ENCODE measurements at regions not wholly inside any gene's neighbourhood (a gene's known extent, or its start where the extent isn't known, plus 50 kb on each side); places are given as distances from the start of the nearest gene placed in this dataset.

DNA sequence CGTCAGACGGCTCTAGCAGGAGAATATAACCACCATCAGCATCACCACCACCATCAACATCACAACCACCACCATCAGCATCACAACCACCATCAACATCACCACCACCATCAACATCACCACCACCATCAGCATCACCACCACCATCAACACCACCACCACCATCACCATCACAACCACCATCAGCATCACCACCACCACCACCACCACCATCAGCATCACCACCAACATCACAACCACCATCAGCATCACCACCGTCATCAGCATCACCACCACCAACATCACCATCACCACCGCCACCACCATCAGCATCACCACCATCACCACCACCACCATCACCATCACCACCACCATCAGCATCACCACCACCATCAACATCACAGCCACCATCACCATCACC is 210.7 kb downstream of the C9orf50 start:
- H3K9me3 ChIP-seq (replicated peaks; ENCODE audit: insufficient read depth, low read length), result no peaks in the 10 kb centered on the region
- peaks cover 43% of the 10 kb centered on the region for H3K4me1 ChIP-seq (ENCODE audit: low read length)
- H2AFZ ChIP-seq (ENCODE audit: low read length), result no peak overlapping the region
- no peaks in the 10 kb centered on the region for H3K36me3 ChIP-seq (replicated peaks; ENCODE audit: insufficient read depth, low read length)
- no peak for DNase-seq
- no peak overlapping the region for H3K4me3 ChIP-seq (ENCODE audit: low read length)
- H3K9ac ChIP-seq (ENCODE audit: low read length), result no peak overlapping the region
- no peaks in the 10 kb centered on the region for H3K79me2 ChIP-seq (ENCODE audit: low read length)
- peaks cover 5% of the 10 kb centered on the region; the same call in 1 of the 2 replicates for H3F3A ChIP-seq (ENCODE audit: insufficient read depth, low read length)
- no peaks in the 10 kb centered on the region for H3K9me2 ChIP-seq (replicated peaks; ENCODE audit: insufficient read depth, low read length)
- no peak for TF ChIP-seq EZH2phosphoT487 (IDR thresholded peaks at IDR 0.05; ENCODE audit: low read length)
- H4K20me1 ChIP-seq (ENCODE audit: insufficient read depth, low read length), result no peaks in the 10 kb centered on the region
- H3K27ac ChIP-seq (ENCODE audit: low read length), result no peak overlapping the region
- no peaks in the 10 kb centered on the region for H3K27me3 ChIP-seq (replicated peaks; ENCODE audit: insufficient read depth, low read length)
- no peak overlapping the region for H3K4me2 ChIP-seq (ENCODE audit: low read depth, low read length)

DNA sequence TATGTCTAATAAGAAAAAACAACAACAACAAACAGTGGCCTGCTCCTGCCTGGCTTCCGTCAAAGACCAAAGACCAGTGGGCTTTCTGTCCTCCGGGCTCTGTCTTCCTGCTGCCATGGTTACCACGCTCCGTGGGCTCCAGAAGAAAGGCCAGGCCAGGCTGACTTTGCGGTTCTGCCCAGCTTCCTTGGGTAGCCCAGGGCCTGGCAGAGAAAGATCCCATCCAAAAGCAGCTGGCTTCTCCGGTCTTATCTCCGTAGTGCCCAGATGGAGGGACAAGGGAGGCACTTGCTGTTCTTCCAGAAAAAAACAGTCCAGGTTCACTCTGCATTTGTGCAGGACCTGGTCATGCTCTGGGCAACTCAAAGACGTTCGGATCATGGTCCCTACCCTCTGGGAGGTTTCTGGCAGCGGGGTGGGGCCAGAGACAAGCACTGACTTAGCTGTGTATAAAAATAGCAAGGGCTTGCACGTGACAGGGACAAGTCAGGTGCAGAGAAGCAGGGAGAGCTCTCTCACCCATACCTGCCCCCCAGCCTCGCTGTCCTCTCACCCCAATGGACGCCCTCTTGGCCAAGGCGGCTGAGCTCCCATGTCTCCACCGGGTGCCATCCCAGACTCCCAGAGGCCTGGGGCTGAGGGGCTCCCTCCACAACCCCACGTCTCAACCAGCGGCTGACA is 212.2 kb downstream of the C9orf50 start:
- Histone ChIP-seq H4K20me1 (ENCODE audit: insufficient read depth, low read length) (no peaks in the 10 kb centered on the region), H3K9me3 (replicated peaks; ENCODE audit: insufficient read depth, low read length) (no peaks in the 10 kb centered on the region), H3K79me2 (ENCODE audit: low read length) (no peaks in the 10 kb centered on the region), H3K27me3 (replicated peaks; ENCODE audit: insufficient read depth, low read length) (no peaks in the 10 kb centered on the region), H2AFZ (ENCODE audit: low read length) (peak overlapping the region; percentile 66), H3K4me1 (ENCODE audit: low read length) (peaks cover 35% of the 10 kb centered on the region), H3K9ac (ENCODE audit: low read length) (peak overlapping the region; percentile 49), H3K27ac (ENCODE audit: low read length) (peak overlapping the region; percentile 38; the same call in 1 of the 2 replicates), H3K9me2 (replicated peaks; ENCODE audit: insufficient read depth, low read length) (no peaks in the 10 kb centered on the region), H3F3A (ENCODE audit: insufficient read depth, low read length) (peaks cover 5% of the 10 kb centered on the region; the same call in 1 of the 2 replicates), H3K4me3 (ENCODE audit: low read length) (peak overlapping the region; percentile 42; the same call in 1 of the 2 replicates), H3K36me3 (replicated peaks; ENCODE audit: insufficient read depth, low read length) (no peaks in the 10 kb centered on the region), H3K4me2 (ENCODE audit: low read depth, low read length) (peak overlapping the region; percentile 83)
- no peak for TF ChIP-seq EZH2 (optimal IDR thresholded peaks at IDR 0.05; ENCODE audit: low read depth, low read length)
- no peak for TF ChIP-seq EZH2phosphoT487 (IDR thresholded peaks at IDR 0.05; ENCODE audit: low read length)
- TF ChIP-seq, protein P1, sequence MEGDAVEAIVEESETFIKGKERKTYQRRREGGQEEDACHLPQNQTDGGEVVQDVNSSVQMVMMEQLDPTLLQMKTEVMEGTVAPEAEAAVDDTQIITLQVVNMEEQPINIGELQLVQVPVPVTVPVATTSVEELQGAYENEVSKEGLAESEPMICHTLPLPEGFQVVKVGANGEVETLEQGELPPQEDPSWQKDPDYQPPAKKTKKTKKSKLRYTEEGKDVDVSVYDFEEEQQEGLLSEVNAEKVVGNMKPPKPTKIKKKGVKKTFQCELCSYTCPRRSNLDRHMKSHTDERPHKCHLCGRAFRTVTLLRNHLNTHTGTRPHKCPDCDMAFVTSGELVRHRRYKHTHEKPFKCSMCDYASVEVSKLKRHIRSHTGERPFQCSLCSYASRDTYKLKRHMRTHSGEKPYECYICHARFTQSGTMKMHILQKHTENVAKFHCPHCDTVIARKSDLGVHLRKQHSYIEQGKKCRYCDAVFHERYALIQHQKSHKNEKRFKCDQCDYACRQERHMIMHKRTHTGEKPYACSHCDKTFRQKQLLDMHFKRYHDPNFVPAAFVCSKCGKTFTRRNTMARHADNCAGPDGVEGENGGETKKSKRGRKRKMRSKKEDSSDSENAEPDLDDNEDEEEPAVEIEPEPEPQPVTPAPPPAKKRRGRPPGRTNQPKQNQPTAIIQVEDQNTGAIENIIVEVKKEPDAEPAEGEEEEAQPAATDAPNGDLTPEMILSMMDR (IDR thresholded peaks at IDR 0.05; ENCODE audit: low read length), result no peak
- peak; percentile 63 for DNase-seq

DNA sequence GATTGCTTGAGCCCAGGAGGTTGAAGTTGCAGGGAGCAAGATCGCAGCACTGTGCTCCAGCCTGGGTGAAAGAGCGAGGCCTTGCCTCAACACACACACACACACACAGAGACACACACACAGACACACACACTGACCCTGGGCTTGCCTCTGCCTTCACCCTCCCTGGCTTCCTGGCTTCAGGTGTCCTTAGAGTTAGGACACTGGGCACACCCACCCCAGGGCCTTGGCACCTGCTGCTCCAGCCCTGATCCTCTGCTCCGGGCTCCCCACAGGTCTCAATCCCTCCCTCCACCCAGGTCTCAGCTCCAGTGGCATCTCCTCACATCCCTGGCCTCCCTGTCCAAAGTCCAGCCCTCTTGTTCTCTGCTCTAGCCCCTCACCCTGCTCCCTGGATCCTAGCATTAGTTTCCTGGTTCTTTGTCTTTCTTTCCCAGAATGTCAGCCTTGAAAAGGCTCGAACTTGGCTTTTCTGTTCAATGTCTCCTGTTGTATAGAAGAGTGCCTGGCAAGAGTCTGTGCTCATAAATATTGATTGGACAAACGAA is 212.9 kb downstream of the C9orf50 start:
- H3K4me2 ChIP-seq (ENCODE audit: low read depth, low read length), result no peak overlapping the region

More for the DNA sequence above, 212.9 kb downstream of the C9orf50 start:
- no peak for TF ChIP-seq EZH2 (optimal IDR thresholded peaks at IDR 0.05; ENCODE audit: low read depth, low read length)
- TF ChIP-seq EZH2phosphoT487 (IDR thresholded peaks at IDR 0.05; ENCODE audit: low read length), result no peak
- TF ChIP-seq, protein P1 (IDR thresholded peaks at IDR 0.05; ENCODE audit: low read length), result no peak
- Histone ChIP-seq H2AFZ (ENCODE audit: low read length) (no peak overlapping the region), H3K27me3 (replicated peaks; ENCODE audit: insufficient read depth, low read length) (0 out of 2 replicates have a peak, but pooled peaks cover 3% of the 10 kb centered on the region), H3K4me3 (ENCODE audit: low read length) (no peak overlapping the region), H3K9me3 (replicated peaks; ENCODE audit: insufficient read depth, low read length) (no peaks in the 10 kb centered on the region), H3K79me2 (ENCODE audit: low read length) (no peaks in the 10 kb centered on the region), H3K9ac (ENCODE audit: low read length) (no peak overlapping the region), H3K9me2 (replicated peaks; ENCODE audit: insufficient read depth, low read length) (no peaks in the 10 kb centered on the region), H3K27ac (ENCODE audit: low read length) (no peak overlapping the region), H3K4me1 (ENCODE audit: low read length) (peaks cover 34% of the 10 kb centered on the region), H3F3A (ENCODE audit: insufficient read depth, low read length) (peaks cover 5% of the 10 kb centered on the region; the same call in 1 of the 2 replicates), H3K36me3 (replicated peaks; ENCODE audit: insufficient read depth, low read length) (no peaks in the 10 kb centered on the region), H4K20me1 (ENCODE audit: insufficient read depth, low read length) (no peaks in the 10 kb centered on the region)
- DNase-seq, result no peak

Measured in MM.1S (cell line).